ENCODE measurements at regions not wholly inside any gene's neighbourhood (a gene's known extent, or its start where the extent isn't known, plus 50 kb on each side); places are given as distances from the start of the nearest gene placed in this dataset.

DNA sequence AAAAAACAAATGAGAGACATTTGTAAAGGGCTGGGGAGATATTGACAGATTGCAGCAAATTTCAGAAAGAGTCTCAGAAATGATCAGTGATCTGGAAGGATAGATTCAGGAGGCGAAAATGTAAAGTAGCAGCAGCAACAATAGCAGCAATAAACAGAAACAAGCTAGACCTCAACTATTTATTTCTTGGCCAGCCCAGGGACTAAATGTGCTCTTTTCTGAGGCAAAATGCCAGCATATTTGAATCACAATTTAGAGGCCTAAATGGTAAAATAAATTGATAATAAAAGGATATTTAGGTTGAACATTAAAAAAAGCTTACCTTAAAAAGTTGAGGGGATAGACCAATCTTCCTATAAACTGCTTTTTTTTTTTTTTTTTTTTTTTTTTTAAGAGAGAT lies 134.6 kb upstream of the ITGB1 start:
- intact Hi-C loops (cut with micrococcal nuclease; ENCODE audit: unreplicated experiment): no loop called here
- DNase-seq: no peak
- no peak overlapping the region for H3K27ac Mint-ChIP-seq (ENCODE audit: unreplicated experiment)
- H3K27me3 ChIP-seq (replicated peaks; ENCODE audit: control insufficient read depth, insufficient read depth, low read length): no peaks in the 10 kb centered on the region
- H3K27me3 Mint-ChIP-seq (ENCODE audit: insufficient read depth, unreplicated experiment): peaks cover 5% of the 10 kb centered on the region
- no peaks in the 10 kb centered on the region for H3K4me1 ChIP-seq
- H3K36me3 ChIP-seq (ENCODE audit: control insufficient read depth, insufficient read depth, low read length): no peaks in the 10 kb centered on the region
- POLR2A ChIA-PET: no interaction called here
- no peaks in the 10 kb centered on the region for H3K4me1 Mint-ChIP-seq (ENCODE audit: low read depth, unreplicated experiment)
- CTCF ChIA-PET: interaction anchor here (0.6 kb wide), 1 partner anchor 41 kb away, joined by 3 read pairs; no protein-coding TSS in a partner anchor
- no peak overlapping the region for H3K4me3 ChIP-seq (ENCODE audit: low read depth, low read length)
- no peak overlapping the region for H3K4me3 Mint-ChIP-seq (ENCODE audit: unreplicated experiment)
- TF ChIP-seq, protein P1, sequence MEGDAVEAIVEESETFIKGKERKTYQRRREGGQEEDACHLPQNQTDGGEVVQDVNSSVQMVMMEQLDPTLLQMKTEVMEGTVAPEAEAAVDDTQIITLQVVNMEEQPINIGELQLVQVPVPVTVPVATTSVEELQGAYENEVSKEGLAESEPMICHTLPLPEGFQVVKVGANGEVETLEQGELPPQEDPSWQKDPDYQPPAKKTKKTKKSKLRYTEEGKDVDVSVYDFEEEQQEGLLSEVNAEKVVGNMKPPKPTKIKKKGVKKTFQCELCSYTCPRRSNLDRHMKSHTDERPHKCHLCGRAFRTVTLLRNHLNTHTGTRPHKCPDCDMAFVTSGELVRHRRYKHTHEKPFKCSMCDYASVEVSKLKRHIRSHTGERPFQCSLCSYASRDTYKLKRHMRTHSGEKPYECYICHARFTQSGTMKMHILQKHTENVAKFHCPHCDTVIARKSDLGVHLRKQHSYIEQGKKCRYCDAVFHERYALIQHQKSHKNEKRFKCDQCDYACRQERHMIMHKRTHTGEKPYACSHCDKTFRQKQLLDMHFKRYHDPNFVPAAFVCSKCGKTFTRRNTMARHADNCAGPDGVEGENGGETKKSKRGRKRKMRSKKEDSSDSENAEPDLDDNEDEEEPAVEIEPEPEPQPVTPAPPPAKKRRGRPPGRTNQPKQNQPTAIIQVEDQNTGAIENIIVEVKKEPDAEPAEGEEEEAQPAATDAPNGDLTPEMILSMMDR (IDR thresholded peaks at IDR 0.05; ENCODE audit: insufficient read depth in 1 of 2, low read depth in 1 of 2, low read length in 1 of 2, severe bottlenecking in 1 of 2, unreplicated experiment in 1 of 2): no peak
- BruUV-seq (replicated peaks): no TSS peak
- H3K9me3 ChIP-seq: peaks cover 19% of the 10 kb centered on the region
- H3K36me3 Mint-ChIP-seq (ENCODE audit: insufficient read depth, unreplicated experiment): no peaks in the 10 kb centered on the region
- H3K9me3 Mint-ChIP-seq (ENCODE audit: unreplicated experiment): peaks cover 29% of the 10 kb centered on the region

DNA sequence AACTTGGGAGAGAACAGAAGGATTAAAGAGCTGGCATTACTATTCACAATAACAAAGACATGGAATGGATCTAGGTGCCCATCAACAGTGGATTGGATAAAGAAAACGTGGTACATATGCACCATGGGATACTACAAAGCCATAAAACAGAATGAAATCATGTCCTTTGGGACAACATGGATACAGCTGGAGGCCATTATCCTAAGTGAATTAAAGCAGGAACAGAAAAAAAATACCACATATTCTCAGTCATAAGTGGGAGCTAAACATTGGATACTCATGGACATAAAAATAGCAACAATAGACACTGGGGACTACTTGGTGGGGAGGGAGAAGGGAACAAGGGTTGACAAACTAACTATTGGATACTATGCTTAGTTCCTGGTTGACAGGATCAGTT lies 133.2 kb upstream of the ITGB1 start:
- TF ChIP-seq, protein P1 (IDR thresholded peaks at IDR 0.05; ENCODE audit: insufficient read depth in 1 of 2, low read depth in 1 of 2, low read length in 1 of 2, severe bottlenecking in 1 of 2, unreplicated experiment in 1 of 2): no peak
- H3K27me3 Mint-ChIP-seq (ENCODE audit: insufficient read depth, unreplicated experiment): peaks cover 5% of the 10 kb centered on the region
- no peaks in the 10 kb centered on the region for H3K36me3 Mint-ChIP-seq (ENCODE audit: insufficient read depth, unreplicated experiment)
- no peak overlapping the region for H3K27ac Mint-ChIP-seq (ENCODE audit: unreplicated experiment)
- Histone ChIP-seq H3K4me3 (ENCODE audit: low read depth, low read length) (no peak overlapping the region), H3K27me3 (replicated peaks; ENCODE audit: control insufficient read depth, insufficient read depth, low read length) (no peaks in the 10 kb centered on the region), H3K9me3 (peaks cover 8% of the 10 kb centered on the region), H3K4me1 (no peaks in the 10 kb centered on the region), H3K36me3 (ENCODE audit: control insufficient read depth, insufficient read depth, low read length) (no peaks in the 10 kb centered on the region)
- no peak for DNase-seq
- ChIA-PET POLR2A (no interaction called here), CTCF (no interaction called here)
- H3K9me3 Mint-ChIP-seq (ENCODE audit: unreplicated experiment): peaks cover 16% of the 10 kb centered on the region
- no peaks in the 10 kb centered on the region for H3K4me1 Mint-ChIP-seq (ENCODE audit: low read depth, unreplicated experiment)
- no peak overlapping the region for H3K4me3 Mint-ChIP-seq (ENCODE audit: unreplicated experiment)
- BruUV-seq (replicated peaks): no TSS peak
- intact Hi-C loops (cut with micrococcal nuclease; ENCODE audit: unreplicated experiment): no loop called here

DNA sequence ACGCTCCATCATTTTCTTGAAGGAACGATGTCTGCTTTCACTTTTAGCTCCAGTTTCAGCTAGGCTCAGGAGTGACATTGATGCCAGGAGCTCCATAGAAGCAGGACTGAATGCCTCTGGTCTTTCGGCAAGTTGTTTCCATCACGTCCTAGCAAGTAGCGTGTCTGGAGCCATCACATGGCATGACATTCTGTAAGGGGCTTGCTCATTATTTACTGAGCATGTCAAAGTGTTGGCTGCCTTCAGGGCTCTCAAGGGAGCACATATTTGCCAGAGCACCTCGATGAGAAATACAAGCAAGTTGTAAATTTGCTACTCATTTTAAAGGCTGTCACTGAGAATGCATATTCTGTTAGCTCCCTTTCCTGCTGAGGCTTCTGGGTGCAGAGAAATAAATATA lies 131.0 kb upstream of the ITGB1 start:
- POLR2A ChIA-PET: no interaction called here
- Histone ChIP-seq H3K36me3 (ENCODE audit: control insufficient read depth, insufficient read depth, low read length) (no peaks in the 10 kb centered on the region), H3K4me3 (ENCODE audit: low read depth, low read length) (no peak overlapping the region), H3K4me1 (no peaks in the 10 kb centered on the region), H3K27me3 (replicated peaks; ENCODE audit: control insufficient read depth, insufficient read depth, low read length) (no peaks in the 10 kb centered on the region), H3K9me3 (no peaks in the 10 kb centered on the region)
- CTCF ChIA-PET: no interaction called here
- no peak for DNase-seq
- Mint-ChIP-seq H3K27me3 (ENCODE audit: insufficient read depth, unreplicated experiment) (peaks cover 5% of the 10 kb centered on the region), H3K27ac (ENCODE audit: unreplicated experiment) (no peak overlapping the region), H3K4me3 (ENCODE audit: unreplicated experiment) (no peak overlapping the region), H3K4me1 (ENCODE audit: low read depth, unreplicated experiment) (no peaks in the 10 kb centered on the region), H3K36me3 (ENCODE audit: insufficient read depth, unreplicated experiment) (no peaks in the 10 kb centered on the region), H3K9me3 (ENCODE audit: unreplicated experiment) (no peaks in the 10 kb centered on the region)
- intact Hi-C loops (cut with micrococcal nuclease; ENCODE audit: unreplicated experiment): loop anchor here (10.0 kb wide), 1 partner anchor 204 kb away; no protein-coding TSS in a partner anchor
- TF ChIP-seq, protein P1 (IDR thresholded peaks at IDR 0.05; ENCODE audit: insufficient read depth in 1 of 2, low read depth in 1 of 2, low read length in 1 of 2, severe bottlenecking in 1 of 2, unreplicated experiment in 1 of 2): no peak
- BruUV-seq (replicated peaks): no TSS peak
